Stomach smooth muscle (tissue), 2 donors: ENCODE measurements at regions not wholly inside any gene's neighbourhood (a gene's known extent, or its start where the extent isn't known, plus 50 kb on each side); places are given as distances from the start of the nearest gene placed in this dataset.
"Not testable (repeated sequence)": the region's sequence is repeated elsewhere in the genome, so short reads cannot be mapped to it uniquely, and the experiment has no call there.

Experiments used
- H3K27ac ChIP-seq: one replicate; pipeline ENCODE4 v1.7.0; 2013; ENCODE audit warnings: mild to moderate bottlenecking, low read length, inconsistent platforms
- H3K27me3 ChIP-seq, 2 donors: one replicate each; pipeline ENCODE4 v1.7.0; 2013; ENCODE audit warnings: low read length in 2 of 2; ENCODE audit not compliant: insufficient read depth in 2 of 2, control insufficient read depth in 1 of 2
- H3K36me3 ChIP-seq, 2 donors: one replicate each; pipeline ENCODE4 v1.7.0; 2013; ENCODE audit warnings: low read length in 2 of 2; ENCODE audit not compliant: control insufficient read depth in 2 of 2, insufficient read depth in 2 of 2
- H3K4me1 ChIP-seq: one replicate; pipeline ENCODE4 v1.7.0; 2013; ENCODE audit warnings: low read length; ENCODE audit not compliant: control insufficient read depth, insufficient read depth
- H3K4me3 ChIP-seq, 2 donors: one replicate each; pipeline ENCODE4 v1.7.0; 2013; ENCODE audit warnings: low read length in 2 of 2
- H3K9ac ChIP-seq, 2 donors: one replicate each; pipeline ENCODE4 v1.7.0; 2013; ENCODE audit warnings: low read length in 2 of 2, mild to moderate bottlenecking in 1 of 2
- H3K9me3 ChIP-seq, 2 donors: one replicate each; pipeline ENCODE4 v1.7.0; 2013; ENCODE audit warnings: low read length in 2 of 2; ENCODE audit not compliant: control insufficient read depth in 2 of 2
- donor health status: healthy.
- donor health status: Pancreatic carcinoma.

DNA sequence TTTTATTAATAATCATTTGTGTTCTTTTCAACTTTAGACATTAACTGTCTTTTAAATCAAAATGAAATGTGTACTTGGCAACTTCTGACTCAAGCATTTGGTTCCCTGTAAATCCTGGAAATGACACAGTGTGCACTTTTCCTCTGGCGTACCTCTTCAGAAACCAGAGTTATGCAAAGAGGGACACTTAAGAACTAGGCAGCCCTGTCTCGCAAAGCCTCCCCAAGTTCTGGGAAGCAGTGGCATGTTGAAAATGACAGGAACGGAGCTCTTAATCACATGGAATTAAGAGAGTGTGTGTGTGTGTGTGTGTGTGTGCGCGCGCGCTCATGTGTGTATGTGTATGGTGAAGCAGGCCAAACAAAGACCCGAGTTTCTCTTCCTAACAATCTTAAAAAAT lies 707.4 kb downstream of the MECOM start:
- no peaks in the 10 kb centered on the region for H3K4me1 ChIP-seq
- H3K36me3 ChIP-seq = no peaks in the 10 kb centered on the region
- H3K4me3 ChIP-seq = no peak overlapping the region
- no peaks in the 10 kb centered on the region for H3K27me3 ChIP-seq
- no peak overlapping the region for H3K27ac ChIP-seq
- no peak overlapping the region for H3K9ac ChIP-seq
- H3K9me3 ChIP-seq = peaks cover 0 to 5% of the 10 kb centered on the region in 2 donors

DNA sequence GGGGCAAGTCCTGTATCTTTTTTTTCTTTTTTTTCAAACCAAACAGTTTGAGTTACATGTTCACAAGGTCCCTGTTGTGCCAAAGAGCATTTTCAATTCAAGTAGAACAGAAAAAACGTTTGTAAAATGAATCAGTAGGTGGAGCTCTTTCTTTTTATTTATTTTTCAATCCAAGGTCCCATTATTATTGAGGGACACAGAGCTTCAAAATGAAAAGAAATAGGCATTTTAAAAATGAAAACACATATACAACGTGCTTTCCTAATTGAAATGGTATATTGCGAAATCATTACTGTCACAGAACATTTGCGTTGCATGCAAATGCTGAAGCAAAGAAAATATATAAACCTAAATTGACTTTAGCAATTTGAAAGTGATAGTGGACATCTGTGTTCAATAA lies 711.0 kb downstream of the MECOM start:
- Histone ChIP-seq H3K27ac (peak overlapping the region; percentile 12), H3K9me3 (peaks cover 0 to 5% of the 10 kb centered on the region in 2 donors), H3K4me3 (peak overlapping the region; percentile 35 to 64), H3K9ac (no peak overlapping the region), H3K4me1 (no peaks in the 10 kb centered on the region), H3K36me3 (no peaks in the 10 kb centered on the region), H3K27me3 (no peaks in the 10 kb centered on the region)

DNA sequence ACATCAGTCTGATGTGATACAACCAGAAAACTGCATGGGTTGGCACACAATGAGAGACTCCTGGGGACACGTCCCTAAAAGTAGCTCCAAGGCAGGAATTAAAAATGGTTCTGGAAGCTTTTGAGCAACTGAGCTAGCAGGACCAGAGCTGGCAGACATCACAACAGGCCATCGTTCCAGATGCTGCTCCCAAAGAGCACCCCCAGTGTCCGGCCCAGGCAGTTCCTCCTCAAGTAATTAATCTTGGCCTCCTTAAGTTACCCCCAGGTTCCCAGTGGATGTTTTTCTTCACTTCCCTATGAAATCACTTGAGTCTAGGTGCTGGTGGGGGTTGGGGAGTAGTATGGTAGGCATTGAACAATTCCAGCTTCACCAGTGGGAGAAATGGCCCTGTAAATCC lies 711.6 kb downstream of the MECOM start:
- Histone ChIP-seq H3K36me3 (no peaks in the 10 kb centered on the region), H3K27me3 (no peaks in the 10 kb centered on the region), H3K9me3 (peaks cover 0 to 5% of the 10 kb centered on the region in 2 donors), H3K9ac (no peak overlapping the region), H3K27ac (no peak overlapping the region), H3K4me3 (no peak overlapping the region), H3K4me1 (no peaks in the 10 kb centered on the region)

DNA sequence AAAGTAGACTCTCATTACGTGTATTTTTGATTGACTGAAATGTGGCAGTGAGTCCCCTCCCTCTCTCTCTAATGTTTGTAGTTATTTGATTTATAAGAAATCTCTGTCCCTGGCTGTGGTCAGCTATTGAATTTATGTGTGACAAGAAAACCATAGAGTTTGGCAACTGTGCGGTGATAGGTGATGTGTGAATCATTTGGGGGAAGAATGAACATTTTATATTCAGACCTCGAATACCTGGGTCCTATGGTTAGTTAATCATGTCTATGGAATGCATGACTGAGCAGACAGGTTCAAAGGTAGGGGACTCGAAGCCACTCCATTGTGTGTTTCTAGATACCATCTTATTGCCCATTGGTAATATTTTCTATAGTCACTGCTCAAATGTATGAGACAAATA lies 712.1 kb downstream of the MECOM start:
- H3K4me1 ChIP-seq = no peaks in the 10 kb centered on the region
- no peaks in the 10 kb centered on the region for H3K36me3 ChIP-seq
- peaks cover 0 to 5% of the 10 kb centered on the region in 2 donors for H3K9me3 ChIP-seq
- no peaks in the 10 kb centered on the region for H3K27me3 ChIP-seq
- no peak overlapping the region for H3K4me3 ChIP-seq
- no peak overlapping the region for H3K9ac ChIP-seq
- no peak overlapping the region for H3K27ac ChIP-seq

DNA sequence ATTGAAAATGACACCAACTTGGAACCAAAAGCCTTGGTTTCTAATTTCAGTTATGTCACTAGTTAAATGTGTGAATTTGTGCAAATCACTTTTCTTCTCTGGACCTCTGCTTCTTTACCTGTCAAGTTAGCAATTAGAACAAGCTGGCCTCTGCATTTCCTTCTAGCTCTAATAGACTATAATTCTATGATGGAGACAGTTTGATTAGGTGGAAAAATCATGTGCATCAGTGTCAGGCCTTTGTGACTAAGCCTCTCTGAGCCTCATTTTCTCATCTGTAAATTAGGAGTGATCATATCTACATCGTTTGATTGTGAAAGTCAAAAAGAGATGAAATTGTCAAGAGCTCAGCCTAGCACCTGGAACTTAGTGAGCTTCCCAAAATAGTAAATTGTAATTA lies 712.9 kb downstream of the MECOM start:
- no peaks in the 10 kb centered on the region for H3K27me3 ChIP-seq
- no peak overlapping the region for H3K4me3 ChIP-seq
- H3K27ac ChIP-seq = no peak overlapping the region
- H3K4me1 ChIP-seq = no peaks in the 10 kb centered on the region
- peaks cover 0 to 5% of the 10 kb centered on the region in 2 donors for H3K9me3 ChIP-seq
- no peaks in the 10 kb centered on the region for H3K36me3 ChIP-seq
- H3K9ac ChIP-seq = no peak overlapping the region

- H3K9me3 ChIP-seq = no peaks in the 10 kb centered on the region
- H3K4me3 ChIP-seq = no peak overlapping the region
- no peak overlapping the region for H3K27ac ChIP-seq
- no peaks in the 10 kb centered on the region for H3K27me3 ChIP-seq
- H3K9ac ChIP-seq = no peak overlapping the region
- no peaks in the 10 kb centered on the region for H3K36me3 ChIP-seq
- H3K4me1 ChIP-seq = no peaks in the 10 kb centered on the region
Observed at GRCh38 chr3:168939651-168940238, 723.8 kb downstream of the MECOM start.

DNA sequence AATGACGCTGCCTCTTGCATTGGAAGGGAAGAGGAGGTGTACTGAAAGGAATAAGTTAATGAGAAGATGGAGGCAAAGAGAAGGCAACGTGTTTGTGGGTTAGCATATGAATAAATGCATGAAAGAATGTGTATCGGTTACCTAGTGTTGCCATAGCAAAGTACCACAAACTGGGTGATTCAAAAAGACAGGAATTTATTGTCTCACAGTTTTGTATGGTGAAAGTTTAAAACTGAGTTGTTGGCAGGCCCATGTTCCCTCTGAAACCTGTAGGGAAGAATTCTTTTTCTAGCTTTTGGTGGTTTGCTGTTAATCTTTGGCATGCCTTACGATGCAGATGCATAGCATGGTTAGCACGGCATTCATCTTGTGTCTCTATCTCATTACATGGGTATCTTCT lies 729.9 kb downstream of the MECOM start:
- Histone ChIP-seq H3K4me1 (no peaks in the 10 kb centered on the region), H3K27me3 (no peaks in the 10 kb centered on the region), H3K4me3 (no peak overlapping the region), H3K27ac (no peak overlapping the region), H3K36me3 (no peaks in the 10 kb centered on the region), H3K9me3 (no peaks in the 10 kb centered on the region), H3K9ac (no peak overlapping the region)

DNA sequence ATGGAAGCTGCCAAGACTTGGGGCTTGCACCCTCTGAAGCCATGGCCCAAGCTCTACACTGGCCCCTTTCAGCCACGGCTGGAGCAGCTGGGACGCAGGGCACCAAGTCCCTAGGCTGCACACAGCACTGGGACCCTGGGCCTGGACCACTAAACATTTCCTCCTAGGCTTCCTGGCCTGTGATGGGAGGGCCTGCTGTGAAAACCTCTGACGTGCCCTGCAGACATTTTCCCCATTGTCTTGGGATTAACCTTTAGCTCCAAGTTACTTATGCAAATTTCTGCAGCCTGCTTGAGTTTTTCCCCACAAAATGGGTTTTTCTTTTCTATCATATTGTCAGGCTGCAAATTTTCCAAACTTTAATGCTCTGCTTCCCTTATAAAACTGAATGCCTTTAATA lies 733.5 kb downstream of the MECOM start:
- not testable (repeated sequence) for H3K4me1 ChIP-seq

GRCh38 chr3:168926426-168926825 lies 737.1 kb downstream of the MECOM start:
- no peak overlapping the region for H3K9ac ChIP-seq

More for the DNA sequence above, 733.5 kb downstream of the MECOM start:
- not testable (repeated sequence) for H3K9me3 ChIP-seq, H3K36me3 ChIP-seq, H3K27me3 ChIP-seq, H3K9ac ChIP-seq, H3K4me3 ChIP-seq, H3K27ac ChIP-seq

DNA sequence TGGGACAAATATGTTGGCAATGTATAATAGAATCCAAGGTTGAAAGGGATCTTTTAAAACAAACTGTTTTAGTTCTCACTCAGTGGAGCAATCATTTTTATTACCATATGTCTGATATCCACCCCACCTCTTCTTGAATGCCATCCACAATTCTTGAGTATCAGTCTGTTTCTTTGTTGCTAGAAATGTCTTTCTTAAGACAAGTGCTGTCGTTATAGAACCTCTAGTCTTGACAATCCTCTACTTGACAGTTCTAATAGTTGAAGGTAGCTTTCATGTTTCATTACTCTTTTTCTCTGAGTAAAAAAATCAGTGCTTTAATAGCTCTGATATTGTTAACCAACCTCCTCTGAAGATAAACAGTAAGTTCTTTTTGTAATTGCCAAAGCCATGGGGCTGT lies 737.9 kb downstream of the MECOM start:
- H3K4me3 ChIP-seq = no peak overlapping the region
- no peaks in the 10 kb centered on the region for H3K27me3 ChIP-seq
- no peaks in the 10 kb centered on the region for H3K9me3 ChIP-seq
- no peaks in the 10 kb centered on the region for H3K36me3 ChIP-seq
- H3K9ac ChIP-seq = no peak overlapping the region
- H3K4me1 ChIP-seq = no peaks in the 10 kb centered on the region
- no peak overlapping the region for H3K27ac ChIP-seq

More at GRCh38 chr3:168926426-168926825, 737.1 kb downstream of the MECOM start:
- no peak overlapping the region for H3K27ac ChIP-seq
- H3K36me3 ChIP-seq = no peaks in the 10 kb centered on the region
- H3K4me3 ChIP-seq = no peak overlapping the region
- no peaks in the 10 kb centered on the region for H3K27me3 ChIP-seq
- no peaks in the 10 kb centered on the region for H3K4me1 ChIP-seq
- no peaks in the 10 kb centered on the region for H3K9me3 ChIP-seq

GRCh38 chr3:168914662-168915061 lies 748.9 kb downstream of the MECOM start:
- H3K27ac ChIP-seq = no peak overlapping the region
- no peaks in the 10 kb centered on the region for H3K9me3 ChIP-seq
- no peaks in the 10 kb centered on the region for H3K36me3 ChIP-seq
- H3K27me3 ChIP-seq = no peaks in the 10 kb centered on the region
- H3K4me1 ChIP-seq = no peaks in the 10 kb centered on the region
- H3K4me3 ChIP-seq = no peak overlapping the region
- no peak overlapping the region for H3K9ac ChIP-seq
